Gastroesophageal sphincter (tissue), 4 donors: ENCODE measurements at regions not wholly inside any gene's neighbourhood (a gene's known extent, or its start where the extent isn't known, plus 50 kb on each side); places are given as distances from the start of the nearest gene placed in this dataset.

ENCODE experiments used
- ATAC-seq: fragments of 150-250 bp; one replicate; pipeline ENCODE4 v1.9.1; 2016; ENCODE audit warnings: mild to moderate bottlenecking, moderate library complexity
- H3K27ac ChIP-seq, 4 donors: fragments of 200-600 bp; sonication (generic) in 3 of 4; 1 replicate in 3 of 4; 2 replicates in 1 of 4; pipeline ENCODE4 v1.5.1; 2016 to 2019
- H3K27me3 ChIP-seq: fragments of 200-600 bp; sonication (generic); one replicate; pipeline ENCODE4 v1.5.1; 2019
- H3K36me3 ChIP-seq, 2 donors: fragments of 200-600 bp; sonication (generic); one replicate each; pipeline ENCODE4 v1.5.1; 2019; ENCODE audit warnings: control low read depth in 1 of 2
- H3K4me1 ChIP-seq, 3 donors: fragments of 200-600 bp; sonication (generic); 1 replicate in 2 of 3; 2 replicates in 1 of 3; pipeline ENCODE4 v1.5.1; 2016 to 2019; ENCODE audit warnings: control low read depth in 2 of 3
- H3K4me3 ChIP-seq, 2 donors: fragments of 200-600 bp; sonication (generic); one replicate each; pipeline ENCODE4 v1.5.1; 2019; ENCODE audit warnings: mild to moderate bottlenecking in 1 of 2, moderate library complexity in 1 of 2
- H3K9me3 ChIP-seq, 3 donors: fragments of 200-600 bp; sonication (generic); one replicate each; pipeline ENCODE4 v1.5.1; 2017 to 2019; ENCODE audit warnings: control low read depth in 2 of 3
- CTCF ChIP-seq, 4 experiments: fragments of 200-600 bp in 2 of 4; fragments of 450-650 bp in 2 of 4; sonication (generic) in 1 of 4; IDR thresholded peaks; one replicate each; pipeline ENCODE4 v1.5.1; 2017 to 2019; ENCODE audit warnings: antibody characterized with exemption in 4 of 4, mild to moderate bottlenecking in 2 of 4, moderate library complexity in 2 of 4
- EP300 ChIP-seq: sonication (generic); formaldehyde crosslinking; IDR thresholded peaks from one replicate; pipeline ENCODE4 v1.6.1; 2017; ENCODE audit warnings: antibody characterized with exemption, mild to moderate bottlenecking
- POLR2A ChIP-seq, 2 donors: fragments of 450-650 bp; IDR thresholded peaks; one replicate each; pipeline ENCODE4 v1.6.1; 2017; ENCODE audit warnings: antibody characterized with exemption in 2 of 2, mild to moderate bottlenecking in 2 of 2, moderate library complexity in 1 of 2
- POLR2AphosphoS5 ChIP-seq: sonication (generic); formaldehyde crosslinking; IDR thresholded peaks from one replicate; pipeline ENCODE4 v1.6.1; 2017; ENCODE audit warnings: antibody characterized with exemption
- WGBS, 2 donors: methylation state at CpG; one replicate each; pipeline ENCODE4 v1.1.5; 2018; ENCODE audit warnings: low coverage in 1 of 2; 5-methylcytosine and 5-hydroxymethylcytosine counted together

- Histone ChIP-seq H3K4me1 (no peaks in the 10 kb centered on the region), H3K4me3 (no peak overlapping the region), H3K27ac (no peak overlapping the region), H3K36me3 (peaks cover 0 to 26% of the 10 kb centered on the region in 2 donors), H3K9me3 (no peaks in the 10 kb centered on the region), H3K27me3 (no peaks in the 10 kb centered on the region)
- 93% methylated on average over 3 of the region's 3 CpGs; no CpG with 5 or more reads in 1 of the 2 donors for WGBS, 2 donors
- no peak for ATAC-seq
- TF ChIP-seq CTCF (IDR thresholded peaks at IDR 0.05), result no peak
- no peak for TF ChIP-seq EP300
- no peak for TF ChIP-seq POLR2AphosphoS5
- TF ChIP-seq POLR2A (IDR thresholded peaks at IDR 0.05), result no peak
Measured at GRCh38 chr4:122973465-122973864, 51.1 kb upstream of the NUDT6 start.

DNA sequence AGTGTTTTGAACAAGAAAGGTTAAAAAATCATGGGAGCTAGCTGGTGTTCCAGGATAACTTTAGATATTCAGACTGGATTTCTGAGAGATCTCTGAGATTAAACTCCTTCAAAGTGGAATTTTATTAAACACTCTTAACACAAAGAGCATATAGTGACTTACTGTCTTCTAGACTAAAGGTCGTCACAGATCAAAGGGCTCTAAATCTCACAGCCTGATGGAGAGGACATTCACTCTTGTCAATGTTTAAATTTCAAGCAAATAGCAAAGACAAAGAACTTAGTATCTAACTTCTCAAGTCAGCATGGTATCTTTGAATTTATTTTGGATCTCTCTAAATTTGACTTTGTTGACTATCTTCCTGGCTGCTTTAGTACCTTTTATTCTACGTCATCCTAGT is 53.7 kb upstream of the NUDT6 start:
- no peak for ATAC-seq

DNA sequence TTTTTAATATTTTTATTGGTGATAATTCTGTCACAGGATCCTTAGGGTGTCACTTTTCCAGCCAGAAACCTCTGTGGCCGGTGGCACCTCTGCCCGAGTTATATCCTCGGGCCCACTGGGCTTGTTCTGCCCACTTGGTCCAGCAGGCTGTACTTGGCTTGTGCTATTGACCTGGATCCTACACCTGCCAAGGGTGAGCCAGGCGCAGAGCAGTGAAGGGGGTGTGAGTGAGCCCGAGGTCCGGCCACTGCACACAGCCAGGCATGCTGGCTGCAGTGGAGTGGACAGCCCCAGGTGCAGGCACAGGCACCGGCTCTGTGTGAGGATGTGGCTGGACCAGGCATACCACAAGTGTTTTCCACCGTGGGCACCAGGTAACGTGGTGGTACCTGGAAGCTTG is 54.7 kb upstream of the NUDT6 start:
- Histone ChIP-seq H3K27ac (no peak overlapping the region), H3K4me1 (no peaks in the 10 kb centered on the region), H3K9me3 (no peaks in the 10 kb centered on the region), H3K27me3 (no peaks in the 10 kb centered on the region), H3K4me3 (no peak overlapping the region), H3K36me3 (peaks cover 0 to 52% of the 10 kb centered on the region in 2 donors)
- ATAC-seq, result no peak
- WGBS, 2 donors, result 100% methylated on average over 2 of the region's 9 CpGs; no CpG with 5 or more reads in 1 of the 2 donors
- no peak for TF ChIP-seq POLR2AphosphoS5
- TF ChIP-seq POLR2A (IDR thresholded peaks at IDR 0.05), result no peak
- TF ChIP-seq EP300, result no peak
- no peak for TF ChIP-seq CTCF (IDR thresholded peaks at IDR 0.05)

More for the DNA sequence above, 53.7 kb upstream of the NUDT6 start:
- Histone ChIP-seq H3K36me3 (peaks cover 0 to 52% of the 10 kb centered on the region in 2 donors), H3K4me3 (no peak overlapping the region), H3K27me3 (no peaks in the 10 kb centered on the region), H3K9me3 (no peaks in the 10 kb centered on the region), H3K27ac (no peak overlapping the region), H3K4me1 (no peaks in the 10 kb centered on the region)
- 93 to 100% methylated on average over 2 of the region's 2 CpGs for WGBS, 2 donors
- TF ChIP-seq POLR2A (IDR thresholded peaks at IDR 0.05) (no peak), POLR2AphosphoS5 (no peak), CTCF (IDR thresholded peaks at IDR 0.05) (no peak), EP300 (no peak)

DNA sequence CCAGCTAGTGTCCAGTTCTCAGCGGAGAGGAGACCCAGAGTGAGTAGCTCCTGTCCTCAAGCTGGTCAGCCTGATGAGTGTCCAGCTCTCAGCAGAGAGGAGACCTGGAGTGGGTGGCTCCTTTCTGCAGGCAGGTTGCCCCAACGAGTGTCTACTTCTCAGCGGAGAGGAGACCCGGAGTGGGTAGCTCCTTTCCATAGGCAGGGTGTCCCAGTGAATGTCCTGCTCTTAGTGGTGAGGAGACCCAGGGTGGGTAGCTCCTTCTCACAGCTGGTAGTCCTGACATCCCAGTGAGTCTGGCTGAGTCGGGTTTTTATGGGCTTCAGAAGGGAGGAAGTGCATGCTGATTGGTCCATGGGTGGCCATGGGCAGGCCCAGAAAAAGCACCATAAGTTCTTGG is 55.7 kb upstream of the NUDT6 start:
- Histone ChIP-seq H3K27ac (no peak overlapping the region), H3K36me3 (peaks cover 0 to 52% of the 10 kb centered on the region in 2 donors), H3K27me3 (no peaks in the 10 kb centered on the region), H3K4me1 (no peaks in the 10 kb centered on the region), H3K4me3 (no peak overlapping the region), H3K9me3 (no peaks in the 10 kb centered on the region)
- WGBS, 2 donors, result 83% methylated on average over 2 of the region's 5 CpGs; no CpG with 5 or more reads in 1 of the 2 donors
- TF ChIP-seq POLR2AphosphoS5, result no peak
- no peak for TF ChIP-seq EP300
- TF ChIP-seq CTCF (IDR thresholded peaks at IDR 0.05), result no peak
- TF ChIP-seq POLR2A (IDR thresholded peaks at IDR 0.05), result no peak
- no peak for ATAC-seq

- no peak for TF ChIP-seq POLR2A (IDR thresholded peaks at IDR 0.05)
- no peak for TF ChIP-seq EP300
- no peak for TF ChIP-seq POLR2AphosphoS5
- no peak for TF ChIP-seq CTCF (IDR thresholded peaks at IDR 0.05)
- H3K9me3 ChIP-seq, result no peaks in the 10 kb centered on the region
- no peaks in the 10 kb centered on the region for H3K27me3 ChIP-seq
- ATAC-seq, result no peak
- H3K4me1 ChIP-seq, result no peaks in the 10 kb centered on the region
- 80% methylated on average over 1 of the region's 5 CpGs; no CpG with 5 or more reads in 1 of the 2 donors for WGBS, 2 donors
- no peak overlapping the region for H3K27ac ChIP-seq
- no peak overlapping the region for H3K4me3 ChIP-seq
- H3K36me3 ChIP-seq, result peaks cover 0 to 52% of the 10 kb centered on the region in 2 donors
Measured at GRCh38 chr4:122978789-122979188, 56.4 kb upstream of the NUDT6 start.
